ENCODE measurements at regions not wholly inside any gene's neighbourhood (a gene's known extent, or its start where the extent isn't known, plus 50 kb on each side); places are given as distances from the start of the nearest gene placed in this dataset.

DNA sequence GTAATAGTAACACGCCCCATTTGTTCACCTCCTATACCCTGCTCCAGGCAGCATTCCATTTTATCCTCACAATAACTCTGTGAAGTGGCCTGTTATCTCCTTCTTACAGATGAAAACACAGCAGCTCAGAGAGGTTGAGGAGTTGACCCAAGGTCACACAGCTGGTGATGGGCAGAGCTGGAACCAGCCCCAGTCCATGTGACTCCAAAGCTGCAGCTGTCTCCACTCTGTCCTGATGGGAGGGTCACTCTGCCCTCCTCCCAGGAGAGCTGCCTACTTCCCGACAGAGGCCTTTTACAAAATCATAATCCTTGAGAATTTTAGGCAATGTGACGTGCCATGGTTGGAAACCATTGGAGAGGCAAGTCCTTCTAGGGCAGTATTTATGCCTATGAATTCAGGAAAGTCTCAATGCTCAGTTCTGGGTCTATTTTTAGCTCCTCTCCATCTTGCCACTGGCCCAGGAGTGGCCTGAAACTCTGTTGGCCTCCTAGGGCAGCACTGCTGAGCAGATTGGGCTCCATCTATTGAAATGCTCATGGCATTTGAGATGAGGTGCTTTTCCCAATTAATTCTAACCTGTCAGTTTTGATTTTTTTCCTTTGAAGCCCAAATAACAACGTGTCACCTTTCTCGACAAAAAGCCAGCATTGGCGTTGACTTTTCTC lies 50.1 kb upstream of the KCNK12 start:
- DNase-seq (no peak), ATAC-seq (no peak)
- Mint-ChIP-seq H3K9me3 (no peaks in the 10 kb centered on the region), H3K27me3 (no peaks in the 10 kb centered on the region), H3K27ac (no peak overlapping the region), H3K4me1 (no peaks in the 10 kb centered on the region), H3K4me3 (no peak overlapping the region)
